ENCODE measurements at regions not wholly inside any gene's neighbourhood (a gene's known extent, or its start where the extent isn't known, plus 50 kb on each side); places are given as distances from the start of the nearest gene placed in this dataset.

DNA sequence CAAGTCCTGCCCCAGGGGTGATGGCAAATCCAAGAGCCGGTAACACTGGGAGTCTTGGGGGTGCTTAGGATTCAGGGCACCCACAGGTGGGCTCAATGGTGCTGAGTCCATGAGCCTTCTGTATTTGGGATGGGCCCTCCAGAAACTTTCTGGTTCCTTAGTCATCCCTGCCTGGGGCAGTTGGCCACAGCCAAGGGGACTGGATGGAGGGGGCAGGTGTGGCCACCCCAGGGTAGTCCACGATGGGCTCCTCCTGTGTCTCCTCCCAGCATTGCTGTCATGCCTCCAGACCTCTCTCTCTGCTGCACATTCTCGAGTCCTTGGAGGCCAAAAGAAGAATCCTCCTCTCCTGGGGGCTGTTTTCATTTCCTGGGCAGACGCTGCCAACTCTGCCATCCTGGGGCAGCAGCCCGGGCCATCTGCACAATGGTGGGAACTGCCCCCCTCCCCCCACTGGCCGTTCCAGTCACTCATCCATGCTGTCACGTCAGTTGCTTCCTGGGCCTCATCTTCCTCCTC is 158.0 kb upstream of the TWIST2 start:
- no peak for DNase-seq

DNA sequence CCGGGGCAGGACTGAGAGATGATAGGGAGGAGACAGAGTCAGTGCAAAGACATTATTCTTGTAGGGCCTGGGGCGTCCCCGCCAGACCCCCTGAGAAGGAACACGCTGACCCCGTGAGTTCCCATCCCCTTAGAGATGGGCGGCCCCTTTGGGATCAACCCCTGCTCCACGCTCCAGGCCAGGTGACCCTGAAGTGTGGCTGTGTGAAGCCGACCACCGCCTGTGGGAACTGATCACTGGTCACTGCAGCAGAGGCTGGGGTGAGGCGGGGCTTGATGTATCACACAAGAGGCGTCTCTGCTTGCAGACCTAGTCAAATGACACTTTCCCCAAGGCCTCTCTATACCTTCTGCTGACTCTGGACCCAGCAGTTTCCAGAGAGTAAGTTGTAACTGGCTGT is 157.4 kb upstream of the TWIST2 start:
- no peak for DNase-seq

DNA sequence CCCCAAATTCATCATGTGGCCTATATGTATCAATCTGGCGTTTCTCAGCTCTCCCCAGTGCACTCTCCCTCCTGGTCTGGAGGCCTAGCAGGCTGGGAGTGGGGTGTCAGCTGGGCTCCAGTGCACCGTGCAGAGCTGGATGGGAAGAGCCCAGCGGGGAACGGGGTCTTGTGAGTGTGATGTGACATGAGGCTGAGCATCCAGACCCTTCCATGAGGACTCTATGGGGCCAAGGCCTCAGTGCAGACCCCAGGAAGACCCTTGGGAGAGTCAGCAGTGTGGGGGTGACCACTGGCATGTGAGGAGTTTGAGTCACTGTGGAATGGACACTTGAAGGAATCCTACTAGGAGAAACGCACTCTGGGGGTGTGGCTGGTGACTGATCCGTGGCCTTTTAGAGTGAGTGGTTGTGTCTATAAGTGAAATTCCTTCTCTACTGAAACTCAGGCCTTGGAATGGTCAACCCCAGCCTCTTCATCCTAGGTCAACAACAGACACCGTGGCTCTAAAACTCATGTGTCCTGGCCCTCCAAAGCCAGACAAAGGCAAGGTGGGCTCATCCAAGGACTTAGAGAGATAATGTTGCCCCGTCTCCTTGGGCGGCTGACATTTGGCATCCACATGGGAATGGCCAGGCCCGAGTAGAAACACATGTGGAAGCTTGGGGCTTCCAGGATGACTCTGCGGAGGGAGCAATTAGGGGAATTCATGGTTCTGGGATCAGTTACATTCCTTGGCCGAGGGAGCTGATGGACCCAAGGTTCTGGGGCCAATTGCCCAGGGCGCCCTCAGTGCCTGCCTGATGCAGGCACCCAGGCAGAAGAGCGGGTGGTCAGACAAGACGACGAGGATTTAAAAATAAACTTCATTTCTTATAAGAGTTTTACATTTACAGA is 156.0 kb upstream of the TWIST2 start:
- no peak for DNase-seq

DNA sequence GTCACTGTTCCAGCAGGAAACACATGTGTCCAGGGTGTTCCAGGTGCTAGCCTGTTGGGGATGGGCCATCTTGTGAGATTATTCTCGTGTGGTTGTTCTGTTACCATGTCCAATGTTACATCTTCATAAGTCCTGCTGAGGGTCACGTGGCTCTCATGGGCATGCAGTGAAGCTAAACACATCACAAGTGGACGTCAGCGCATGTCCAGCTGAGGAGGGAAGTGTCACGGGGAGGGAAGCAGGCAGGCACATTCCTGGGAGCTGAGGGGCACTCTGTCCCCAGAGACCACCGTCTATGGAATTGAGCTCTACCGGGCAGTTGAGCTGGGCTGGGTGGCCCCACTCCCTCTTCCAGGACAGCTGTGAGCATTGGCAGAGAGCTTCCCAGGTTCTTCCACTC is 155.3 kb upstream of the TWIST2 start:
- DNase-seq: no peak

DNA sequence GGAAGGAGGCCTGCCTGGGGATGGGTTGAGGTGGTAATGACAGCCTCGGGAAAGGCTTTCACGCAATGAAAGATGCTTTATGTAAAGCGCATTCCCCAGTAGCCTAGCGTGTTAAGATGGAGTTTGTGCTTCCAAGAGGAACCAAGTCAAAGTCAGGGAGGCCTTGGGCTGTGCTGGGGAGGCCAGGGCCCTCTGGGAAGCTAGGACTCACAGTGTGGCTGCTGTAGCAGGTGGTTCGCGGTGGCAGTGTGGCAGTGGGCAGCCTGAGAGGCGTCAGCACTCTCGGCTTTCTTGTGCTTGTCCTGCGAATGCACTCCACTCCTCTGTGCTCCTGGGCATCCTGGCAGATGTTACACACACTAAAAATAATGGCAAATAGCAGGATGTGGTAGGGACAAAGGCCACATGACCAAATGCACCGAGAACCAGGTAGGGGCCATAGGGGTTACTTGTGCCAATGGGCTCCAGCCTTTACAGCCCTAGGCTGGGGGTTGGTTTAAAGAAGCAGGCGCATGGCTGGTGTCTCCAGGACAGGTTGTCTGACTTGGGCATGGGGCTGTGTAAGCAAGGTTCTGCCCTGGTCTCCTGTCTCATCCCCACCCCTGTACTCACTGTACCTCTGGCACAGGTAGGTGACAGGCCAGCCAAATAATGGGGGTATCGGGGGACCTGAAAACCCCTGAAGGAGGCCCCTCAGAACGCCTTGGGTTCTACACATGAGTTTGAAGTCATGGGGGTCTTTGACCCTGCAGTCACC is 154.4 kb upstream of the TWIST2 start:
- no peak for DNase-seq

DNA sequence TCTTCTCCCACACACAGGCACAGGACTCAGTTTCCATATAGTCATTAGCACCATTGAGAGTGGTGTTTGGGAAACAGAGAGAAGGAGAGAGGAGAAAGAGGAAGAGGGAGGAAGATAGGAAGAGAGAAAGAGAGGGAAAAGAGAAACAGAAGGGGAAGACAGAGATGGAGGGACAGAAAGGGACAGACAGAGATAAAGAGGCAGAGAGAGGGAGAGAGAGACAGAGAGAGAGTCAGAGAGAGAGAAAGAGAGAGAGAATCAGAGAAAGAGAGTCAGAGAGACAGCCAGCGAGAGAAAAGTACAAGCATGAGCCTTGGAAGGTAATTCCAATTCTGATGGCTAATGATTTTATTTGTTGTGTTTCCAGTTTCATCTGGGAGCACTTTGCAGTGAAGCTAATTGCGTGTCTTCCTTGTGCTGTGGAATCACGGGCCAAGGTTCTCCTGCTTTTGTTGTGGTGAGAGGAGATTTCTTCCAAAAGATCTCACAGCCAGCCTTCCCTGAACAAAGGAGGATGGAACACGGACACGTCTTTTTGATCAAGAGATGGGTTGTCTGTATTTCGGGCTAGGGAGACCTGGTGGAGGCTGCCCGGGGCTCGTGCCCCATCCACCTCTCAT is 153.6 kb upstream of the TWIST2 start:
- DNase-seq: no peak

DNA sequence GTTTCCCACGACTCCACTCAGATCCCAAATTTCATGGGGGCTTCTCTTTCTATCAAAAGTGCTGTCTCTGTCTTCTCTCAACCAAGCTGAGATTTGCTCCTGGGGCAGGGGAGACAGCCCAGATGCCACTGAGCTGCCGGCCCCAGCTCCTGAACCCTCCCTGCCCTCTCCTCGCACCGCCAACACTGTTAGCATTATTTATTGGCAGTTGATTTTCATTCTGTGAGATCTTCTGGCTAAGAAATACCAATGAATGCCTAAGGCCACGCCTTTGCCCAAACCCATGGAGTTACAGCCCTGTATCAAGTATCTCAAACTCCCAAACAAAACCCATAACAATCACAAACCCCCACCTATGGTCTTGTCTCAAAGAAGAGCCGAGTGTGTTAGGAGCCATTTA is 153.0 kb upstream of the TWIST2 start:
- no peak for DNase-seq

DNA sequence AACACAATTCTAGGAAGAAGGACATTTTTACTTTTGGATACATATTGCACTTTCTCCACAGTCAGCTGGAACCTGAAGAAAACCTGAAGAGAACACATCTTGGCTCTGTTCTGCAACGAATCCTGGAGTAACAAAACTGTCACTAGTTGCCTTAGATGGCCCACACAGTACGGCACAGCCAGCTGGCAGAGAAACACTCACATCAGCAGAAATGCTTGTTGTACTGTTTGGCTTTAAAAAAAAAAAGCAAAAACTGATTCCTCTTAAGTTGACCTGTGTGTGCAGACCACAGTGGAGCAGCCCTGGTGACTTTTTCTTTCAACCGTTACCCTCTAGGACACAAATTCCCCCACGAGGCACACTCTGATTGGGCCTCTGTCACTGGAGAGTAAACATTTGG is 152.3 kb upstream of the TWIST2 start:
- DNase-seq: no peak

DNA sequence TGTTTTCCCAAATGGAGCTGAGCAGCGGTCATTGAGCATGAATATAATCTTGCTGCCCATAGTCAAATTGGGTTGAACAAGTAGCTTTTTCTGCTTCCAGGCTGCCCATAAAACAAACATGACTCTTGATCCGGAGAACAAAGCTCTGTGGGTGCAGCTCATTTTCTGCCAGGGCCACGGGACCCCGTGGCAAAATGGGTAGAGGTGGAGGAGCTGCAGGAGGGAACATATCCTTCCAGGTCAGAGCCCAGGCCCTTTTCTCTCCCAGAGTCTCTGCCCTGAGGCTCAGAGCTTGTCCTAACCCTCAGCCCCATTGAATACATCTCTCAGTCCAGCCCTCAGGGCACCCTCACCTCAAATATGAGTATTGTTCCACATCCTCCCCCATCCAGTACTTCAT is 151.6 kb upstream of the TWIST2 start:
- DNase-seq: no peak

DNA sequence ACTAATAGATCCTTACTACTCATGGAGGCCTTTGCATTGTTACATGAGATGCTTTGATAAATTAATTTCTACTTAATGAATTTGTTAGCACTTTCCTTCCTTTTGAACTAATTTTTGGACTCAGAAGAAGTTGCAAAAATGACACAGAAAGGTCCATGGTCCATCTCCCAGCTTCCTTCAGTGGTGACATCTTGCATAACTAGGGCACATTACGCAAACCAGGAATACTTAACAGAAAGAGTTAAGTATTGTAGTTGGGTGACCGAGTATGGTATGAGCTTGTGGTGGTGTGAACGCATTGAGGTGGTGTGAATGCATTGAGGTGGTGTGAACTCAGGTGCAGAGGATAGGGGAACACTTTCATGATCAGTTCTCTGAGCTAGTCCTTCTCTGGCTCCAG is 151.1 kb upstream of the TWIST2 start:
- DNase-seq: no peak

DNA sequence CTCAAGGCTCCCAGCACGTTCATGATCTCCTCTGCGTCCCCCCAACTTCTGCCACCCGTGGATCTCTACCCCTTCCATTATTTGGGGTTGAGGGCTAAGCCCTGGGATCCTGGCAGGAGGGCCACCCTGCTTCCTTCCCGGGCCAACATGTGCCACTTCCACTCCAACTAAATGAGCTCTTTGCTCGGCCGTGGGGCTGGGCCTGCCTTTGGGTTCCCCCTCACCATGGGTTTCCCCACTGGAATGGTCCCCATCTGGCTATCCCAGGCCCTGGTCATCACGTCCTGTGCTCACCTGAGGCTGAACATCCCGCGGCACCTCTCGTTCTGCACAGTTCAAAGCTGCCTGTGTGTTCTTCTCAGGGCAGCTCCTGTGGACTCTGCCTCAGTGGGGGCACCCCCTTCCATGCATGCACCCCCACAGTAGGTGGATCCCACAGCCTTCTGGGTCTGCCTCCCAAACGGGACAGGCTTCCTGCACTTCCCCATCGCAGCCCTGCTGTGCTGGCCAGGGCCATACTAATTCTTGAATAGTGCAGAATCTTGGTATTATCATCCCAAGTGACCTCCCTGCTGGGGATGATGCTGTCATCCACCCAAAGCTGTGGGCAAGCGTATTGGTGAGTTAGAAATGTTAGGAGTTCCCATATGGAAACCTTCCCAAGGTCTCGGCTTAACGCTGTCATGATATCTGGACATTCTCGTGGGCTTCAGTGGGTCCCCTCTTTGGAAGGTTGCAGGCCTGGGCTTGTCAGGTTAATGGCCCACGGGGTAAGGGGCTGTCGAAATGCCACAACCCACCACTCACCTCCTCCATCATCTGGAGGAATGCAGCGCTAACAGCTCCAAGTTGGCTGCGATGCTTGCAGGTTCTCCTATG is 150.5 kb upstream of the TWIST2 start:
- no peak for DNase-seq

DNA sequence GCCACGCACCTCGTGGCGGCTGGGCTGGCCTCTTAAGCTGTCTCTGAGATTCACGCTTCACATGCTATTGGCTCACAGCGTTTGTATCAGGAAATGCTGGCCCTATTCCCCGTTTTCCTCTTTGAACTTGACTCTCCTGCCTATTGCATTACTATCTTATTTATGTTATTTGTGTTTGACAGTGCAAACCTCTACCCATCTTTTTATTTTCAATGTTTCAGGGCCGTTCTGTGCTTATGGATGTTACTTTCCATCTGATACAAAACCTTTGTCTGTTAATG is 149.9 kb upstream of the TWIST2 start:
- no peak for DNase-seq

DNA sequence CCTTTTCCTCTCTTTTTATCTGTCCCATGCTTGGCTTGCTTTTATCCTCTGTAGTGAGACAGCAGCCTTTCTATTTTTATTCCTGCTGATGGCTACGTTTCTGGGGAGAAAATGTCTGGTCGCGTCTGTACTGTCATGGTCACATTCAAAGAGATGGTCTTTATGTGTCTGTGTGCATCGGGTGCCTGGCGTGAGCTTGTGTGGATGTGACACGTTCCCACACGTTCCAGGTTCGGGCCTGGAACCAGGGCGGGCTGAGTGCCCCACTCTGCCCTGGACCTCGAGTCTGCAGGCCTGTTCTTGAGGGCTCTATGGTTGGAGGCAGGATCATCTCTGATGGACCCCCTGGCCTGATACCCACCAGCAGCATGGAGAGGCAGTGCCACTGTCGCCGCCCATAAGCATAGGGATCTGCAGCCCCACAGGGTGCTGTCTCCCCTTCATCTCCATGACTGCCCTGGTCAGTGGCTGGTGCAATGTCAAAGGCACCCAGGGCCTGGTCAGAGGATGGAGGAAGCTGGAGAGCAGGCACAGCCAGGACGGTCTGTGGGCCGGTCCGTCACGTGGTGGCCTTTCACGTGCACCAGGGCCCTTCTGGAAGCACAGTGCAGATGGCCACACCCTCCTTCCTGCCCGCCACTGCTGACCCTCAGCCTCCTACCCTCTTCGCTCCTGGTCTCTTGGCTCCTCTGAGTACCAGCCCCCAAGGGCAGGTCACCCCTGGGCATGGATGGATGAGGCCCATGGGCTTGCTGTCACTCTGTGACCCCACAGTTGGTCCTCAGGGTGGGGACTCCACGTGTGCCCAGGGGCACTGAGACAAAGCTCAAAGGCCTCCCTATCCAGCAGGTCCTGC is 149.2 kb upstream of the TWIST2 start:
- DNase-seq: no peak

DNA sequence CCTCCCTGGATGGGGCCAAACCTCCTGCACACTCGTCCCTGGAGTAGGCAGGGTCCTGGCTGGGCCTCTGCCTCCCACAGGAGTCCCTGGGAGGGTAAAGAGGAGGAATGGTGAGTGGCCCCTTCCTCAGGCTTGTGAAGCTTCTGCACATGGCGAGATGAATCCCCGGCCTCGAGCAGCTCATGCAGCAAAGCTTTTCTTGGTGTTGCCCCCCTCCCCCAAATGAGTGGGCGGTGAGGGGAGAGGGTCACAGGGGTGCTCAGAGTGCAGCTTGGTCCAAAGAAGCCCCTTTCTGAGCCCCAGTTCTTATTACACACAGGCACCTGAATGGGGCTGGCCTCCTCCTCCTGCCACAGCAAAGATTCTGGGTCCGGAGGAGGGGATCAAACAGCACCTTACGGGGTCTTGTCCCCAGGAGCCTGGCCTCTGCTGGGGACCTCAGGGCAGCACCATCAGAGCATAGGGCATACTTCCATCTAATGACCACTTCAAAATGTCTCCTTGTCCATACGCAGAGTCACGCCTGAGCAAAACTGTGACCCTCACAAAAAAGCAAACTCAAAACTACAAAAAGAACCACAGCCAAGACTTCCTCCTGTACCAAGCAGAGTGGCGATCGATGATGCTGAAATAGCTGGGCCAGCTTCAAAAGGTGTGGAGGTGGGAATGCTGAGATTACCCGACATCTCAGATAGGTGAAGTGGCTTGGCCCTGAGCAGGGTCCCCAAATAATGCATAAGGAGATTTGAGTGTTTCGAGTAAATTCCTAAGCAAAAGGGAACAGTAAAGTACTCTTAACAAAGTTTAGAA is 148.4 kb upstream of the TWIST2 start:
- DNase-seq: no peak

DNA sequence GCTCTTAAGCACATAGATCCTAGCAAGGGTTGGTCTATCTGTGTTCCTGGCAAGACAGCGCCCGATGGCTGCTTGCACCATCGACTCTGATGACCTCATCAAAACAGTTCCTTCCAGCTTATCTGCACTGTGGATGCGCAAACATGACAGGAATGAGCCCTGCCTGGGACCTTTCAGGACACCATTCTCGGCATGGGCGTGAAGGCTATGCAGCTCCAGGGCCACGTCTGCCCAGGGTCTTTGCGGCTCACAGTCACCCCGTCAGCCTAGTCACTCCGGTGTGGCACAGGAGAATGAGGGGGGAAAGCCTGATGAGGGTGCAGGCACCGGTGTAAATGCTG is 147.8 kb upstream of the TWIST2 start:
- DNase-seq: no peak

DNA sequence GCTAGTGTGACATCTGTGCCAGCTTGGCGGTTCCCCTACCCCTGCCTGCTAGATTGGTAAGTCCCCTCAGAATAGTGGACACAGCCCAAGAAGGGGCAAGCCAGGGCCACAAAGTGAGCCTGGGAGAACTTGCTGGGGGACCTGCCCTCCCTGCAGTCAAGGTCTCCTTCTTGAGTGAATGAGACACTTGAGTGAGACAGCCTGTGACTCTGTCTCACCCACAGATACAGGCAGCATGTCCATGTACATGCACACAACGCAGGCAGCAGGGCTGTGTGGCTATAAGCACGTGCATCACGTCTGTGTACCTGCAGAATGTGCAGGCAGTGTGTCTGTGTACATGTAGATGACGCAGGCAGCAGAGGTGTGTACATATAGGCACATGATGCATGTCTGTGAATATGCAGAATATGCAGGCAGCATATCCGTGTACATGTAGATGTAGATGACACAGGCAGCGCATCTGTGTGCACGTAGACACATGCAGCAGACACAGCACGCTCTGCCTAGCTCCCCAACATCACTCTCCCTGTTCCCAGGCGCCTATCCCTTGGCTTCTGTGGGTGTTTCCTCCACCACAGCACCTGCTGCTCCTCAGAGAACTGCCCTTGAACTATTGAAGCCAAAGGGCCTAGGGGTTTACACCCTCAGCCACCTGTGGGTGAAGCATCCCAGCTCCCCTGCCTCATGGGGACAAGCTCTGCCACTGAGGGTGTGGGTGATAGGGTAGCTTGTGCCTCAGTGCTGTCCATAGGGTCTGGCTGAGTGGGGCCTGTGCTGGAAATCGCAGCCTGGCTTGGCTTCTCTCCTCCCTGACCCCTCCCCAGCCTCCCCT is 147.2 kb upstream of the TWIST2 start:
- DNase-seq: no peak

DNA sequence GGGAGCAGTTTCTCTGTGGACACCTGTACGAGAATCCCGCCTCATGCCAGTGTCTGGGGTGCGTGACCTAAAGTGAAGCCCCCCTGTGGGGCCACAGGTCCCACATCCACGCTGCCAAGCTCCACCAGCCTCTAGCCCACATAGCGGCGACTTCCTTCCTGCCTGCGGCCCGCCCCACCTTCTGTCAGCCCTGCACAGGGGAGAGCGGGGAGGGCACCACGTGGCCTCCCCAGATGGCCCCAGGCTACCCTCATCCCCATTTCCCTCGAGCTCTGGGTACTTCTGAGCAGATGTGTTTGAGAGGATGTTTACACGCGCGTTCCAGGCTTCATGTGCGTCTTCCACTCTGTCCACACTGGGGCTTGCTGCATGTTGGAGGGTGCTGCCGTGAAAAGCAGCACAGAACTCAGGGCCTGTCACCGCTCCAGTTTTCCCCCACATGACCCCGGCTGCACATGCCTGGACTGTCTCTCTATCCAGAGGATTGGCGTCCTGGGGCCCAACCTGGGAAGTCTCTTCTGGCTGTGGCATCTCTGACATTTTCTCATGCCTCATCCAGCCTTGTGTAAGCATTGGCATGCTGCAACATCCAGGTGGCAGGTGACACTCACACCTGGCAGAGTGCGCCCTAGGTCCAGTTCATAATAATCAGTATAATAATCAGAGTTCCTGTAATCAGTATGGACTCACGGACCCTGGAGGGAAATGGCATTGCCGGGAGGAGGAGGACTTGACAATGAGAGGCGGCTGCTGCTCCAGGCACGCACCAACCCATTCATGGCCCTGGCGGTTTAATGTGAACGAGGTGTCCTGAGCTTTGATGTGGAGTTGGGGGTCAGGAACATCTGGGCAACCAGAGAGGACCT is 146.3 kb upstream of the TWIST2 start:
- DNase-seq: no peak

DNA sequence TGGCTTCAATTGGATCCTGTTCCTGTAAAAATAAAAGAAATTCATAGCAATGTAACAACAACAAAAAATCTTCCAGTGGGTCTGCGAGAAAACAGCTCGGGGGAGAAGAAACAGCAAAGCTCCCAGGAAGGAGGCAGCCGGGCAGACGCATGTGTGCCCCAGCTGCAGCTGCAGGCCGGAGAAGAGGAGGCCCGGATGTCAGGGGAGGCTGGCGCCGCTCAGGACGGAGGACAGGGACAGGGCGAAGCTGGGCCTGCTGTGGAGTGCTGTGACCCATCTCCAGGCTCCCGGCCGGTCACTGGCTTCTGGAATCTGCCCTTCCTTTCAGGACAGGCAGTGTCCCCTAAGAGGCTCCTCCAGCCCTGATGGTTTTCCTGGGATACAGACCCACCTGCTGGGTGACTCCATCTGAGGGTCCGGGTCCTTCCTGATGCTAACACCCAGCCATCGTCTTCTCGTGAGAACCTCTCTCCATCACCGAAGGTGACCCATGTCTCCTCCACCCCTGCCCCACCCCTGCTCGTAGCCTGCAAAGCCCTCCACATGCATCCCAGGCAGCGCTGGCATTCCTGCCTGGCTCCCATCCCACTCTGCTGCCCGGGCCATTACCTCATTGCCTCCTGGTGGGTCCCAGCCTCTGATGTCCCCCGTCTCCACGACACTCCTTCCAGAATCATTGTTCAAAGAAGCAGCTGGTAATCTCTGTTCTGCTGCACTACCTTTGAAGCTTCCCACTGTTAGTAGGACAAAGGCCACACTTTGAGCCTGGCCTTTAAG is 145.4 kb upstream of the TWIST2 start:
- no peak for DNase-seq
